Adrenal gland (tissue), 5 donors: ENCODE measurements at regions not wholly inside any gene's neighbourhood (a gene's known extent, or its start where the extent isn't known, plus 50 kb on each side); places are given as distances from the start of the nearest gene placed in this dataset.

Experiments
- CTCF ChIP-seq, 6 experiments: fragments of 450-650 bp in 4 of 6; fragments of 200-600 bp in 2 of 6; sonication (generic) in 1 of 6; IDR thresholded peaks; 1 replicate in 5 of 6; 2 replicates in 1 of 6; pipeline versions ENCODE4 v1.5.1 to v1.8.0; 2016 to 2021; ENCODE audit warnings: antibody characterized with exemption in 6 of 6, mild to moderate bottlenecking in 2 of 6, moderate library complexity in 1 of 6
- POLR2A ChIP-seq, 2 donors: fragments of 450-650 bp; IDR thresholded peaks; one replicate each; pipeline ENCODE4 v1.6.1; 2017; ENCODE audit warnings: antibody characterized with exemption in 2 of 2, mild to moderate bottlenecking in 2 of 2, moderate library complexity in 1 of 2
- donor health status: DM: no; HTN: no; CAD: no.

- TF ChIP-seq POLR2A (IDR thresholded peaks at IDR 0.05) (no peak), CTCF (IDR thresholded peaks at IDR 0.05) (no peak)
These were observed 145.7 kb upstream of the MYCN start for GRCh38 chr2:15794608-15795134.
